ENCODE measurements at regions not wholly inside any gene's neighbourhood (a gene's known extent, or its start where the extent isn't known, plus 50 kb on each side); places are given as distances from the start of the nearest gene placed in this dataset.

DNA sequence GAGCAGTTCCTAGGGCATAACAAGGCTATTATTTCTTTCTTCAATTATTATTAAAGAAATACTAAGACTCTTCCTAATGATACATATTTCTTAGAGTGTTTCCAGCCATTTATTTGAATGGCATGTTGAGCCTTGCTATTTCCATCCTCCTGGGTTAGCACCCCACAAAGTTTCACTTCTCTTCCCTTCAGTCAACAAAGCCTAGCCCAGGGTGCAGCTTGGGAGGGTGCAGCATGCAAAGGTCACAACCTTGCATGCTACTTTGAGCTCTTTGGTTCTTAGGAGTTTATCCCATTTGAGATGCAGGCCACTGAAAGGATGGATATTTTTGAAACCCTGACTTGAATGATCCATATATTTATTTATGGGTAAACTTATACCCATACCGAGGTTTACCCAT is 454.4 kb upstream of the MEIS1 start:
- no peak overlapping the region for H3K4me3 ChIP-seq (replicated peaks in 1 of 3; ENCODE audit: insufficient read depth in 1 of 3, low read depth in 2 of 3, low read length in 3 of 3)
- POLR2A ChIA-PET: no interaction called here
- H3K79me2 ChIP-seq (ENCODE audit: insufficient read depth, low read length): no peaks in the 10 kb centered on the region
- H4K20me1 ChIP-seq (ENCODE audit: insufficient read depth, low read length): no peaks in the 10 kb centered on the region
- TF ChIP-seq, protein P1, sequence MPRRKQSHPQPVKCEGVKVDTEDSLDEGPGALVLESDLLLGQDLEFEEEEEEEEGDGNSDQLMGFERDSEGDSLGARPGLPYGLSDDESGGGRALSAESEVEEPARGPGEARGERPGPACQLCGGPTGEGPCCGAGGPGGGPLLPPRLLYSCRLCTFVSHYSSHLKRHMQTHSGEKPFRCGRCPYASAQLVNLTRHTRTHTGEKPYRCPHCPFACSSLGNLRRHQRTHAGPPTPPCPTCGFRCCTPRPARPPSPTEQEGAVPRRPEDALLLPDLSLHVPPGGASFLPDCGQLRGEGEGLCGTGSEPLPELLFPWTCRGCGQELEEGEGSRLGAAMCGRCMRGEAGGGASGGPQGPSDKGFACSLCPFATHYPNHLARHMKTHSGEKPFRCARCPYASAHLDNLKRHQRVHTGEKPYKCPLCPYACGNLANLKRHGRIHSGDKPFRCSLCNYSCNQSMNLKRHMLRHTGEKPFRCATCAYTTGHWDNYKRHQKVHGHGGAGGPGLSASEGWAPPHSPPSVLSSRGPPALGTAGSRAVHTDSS (CRISPR knock-in tag; conservative IDR thresholded peaks at IDR 0.05): no peak
- TF ChIP-seq ISL2 (CRISPR knock-in tag; IDR thresholded peaks at IDR 0.05) (no peak), ZNF136 (CRISPR knock-in tag; IDR thresholded peaks at IDR 0.05; ENCODE audit: low read depth) (no peak)
- TF ChIP-seq, protein P2, sequence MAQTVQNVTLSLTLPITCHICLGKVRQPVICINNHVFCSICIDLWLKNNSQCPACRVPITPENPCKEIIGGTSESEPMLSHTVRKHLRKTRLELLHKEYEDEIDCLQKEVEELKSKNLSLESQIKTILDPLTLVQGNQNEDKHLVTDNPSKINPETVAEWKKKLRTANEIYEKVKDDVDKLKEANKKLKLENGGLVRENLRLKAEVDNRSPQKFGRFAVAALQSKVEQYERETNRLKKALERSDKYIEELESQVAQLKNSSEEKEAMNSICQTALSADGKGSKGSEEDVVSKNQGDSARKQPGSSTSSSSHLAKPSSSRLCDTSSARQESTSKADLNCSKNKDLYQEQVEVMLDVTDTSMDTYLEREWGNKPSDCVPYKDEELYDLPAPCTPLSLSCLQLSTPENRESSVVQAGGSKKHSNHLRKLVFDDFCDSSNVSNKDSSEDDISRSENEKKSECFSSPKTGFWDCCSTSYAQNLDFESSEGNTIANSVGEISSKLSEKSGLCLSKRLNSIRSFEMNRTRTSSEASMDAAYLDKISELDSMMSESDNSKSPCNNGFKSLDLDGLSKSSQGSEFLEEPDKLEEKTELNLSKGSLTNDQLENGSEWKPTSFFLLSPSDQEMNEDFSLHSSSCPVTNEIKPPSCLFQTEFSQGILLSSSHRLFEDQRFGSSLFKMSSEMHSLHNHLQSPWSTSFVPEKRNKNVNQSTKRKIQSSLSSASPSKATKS (CRISPR knock-in tag; IDR thresholded peaks at IDR 0.05): no peak
- CTCF ChIA-PET (ENCODE audit: low intra/inter-chr PET ratio, low total read pairs): no interaction called here
- FAIRE-seq: no peak
- no peak overlapping the region for H3K27ac ChIP-seq (ENCODE audit: extremely low read length, insufficient read depth, low read length)
- H3K9ac ChIP-seq (ENCODE audit: insufficient read depth, low read depth, low read length): no peak overlapping the region
- DNase-seq (ENCODE audit: low spot score): no peak
- 0% methylated on average over 1 of the region's 1 CpG for WGBS (ENCODE audit: low lambda C conversion rate)
- no peaks in the 10 kb centered on the region for H3K27me3 ChIP-seq (ENCODE audit: control insufficient read depth in 1 of 2, insufficient read depth in 2 of 2, low read length in 2 of 2)
- peaks cover 7% of the 10 kb centered on the region; the same call in 1 of the 2 replicates for H3K9me3 ChIP-seq (ENCODE audit: low read length)
- no peaks in the 10 kb centered on the region for H3K36me3 ChIP-seq (replicated peaks in 1 of 2; ENCODE audit: control insufficient read depth in 1 of 2, insufficient read depth in 2 of 2, low read length in 2 of 2)
- H3K4me2 ChIP-seq (ENCODE audit: low read depth, low read length): no peak overlapping the region
- no TSS peak for BruUV-seq (replicated peaks)
- ATAC-seq: no peak
- intact Hi-C loops (cut with micrococcal nuclease; ENCODE audit: unreplicated experiment): no loop called here
- in situ Hi-C loops (cut with HindIII; ENCODE audit: extremely low pct_ligation_motif_present, low pct_unique_long_range_greater_than_20kb): no loop called here
- no peaks in the 10 kb centered on the region for H3K4me1 ChIP-seq (ENCODE audit: insufficient read depth, low read length)
- H2AFZ ChIP-seq (ENCODE audit: low read length): no peak overlapping the region

DNA sequence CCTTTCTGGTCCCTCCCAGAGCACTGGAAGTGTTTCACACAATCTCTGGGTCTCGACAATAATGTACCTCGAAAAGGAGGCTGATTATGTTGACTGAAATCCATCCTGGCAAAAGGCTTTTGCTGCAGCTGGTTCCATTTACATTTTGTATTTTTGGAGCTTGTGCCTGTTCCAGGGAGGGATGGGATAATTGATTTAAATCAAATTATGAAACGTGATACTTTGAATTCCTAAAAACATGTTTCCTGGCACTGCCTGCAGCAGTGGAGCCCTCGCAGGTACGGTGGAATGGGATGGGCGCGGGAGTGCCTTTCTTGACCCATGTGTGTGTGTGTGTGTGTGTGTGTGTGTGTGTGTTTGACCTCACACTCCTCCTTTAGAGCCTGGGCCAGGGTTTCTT is 455.5 kb upstream of the MEIS1 start:
- no TSS peak for BruUV-seq (replicated peaks)
- H4K20me1 ChIP-seq (ENCODE audit: insufficient read depth, low read length): no peaks in the 10 kb centered on the region
- no peak for FAIRE-seq
- H2AFZ ChIP-seq (ENCODE audit: low read length): no peak overlapping the region
- no peaks in the 10 kb centered on the region for H3K36me3 ChIP-seq (replicated peaks in 1 of 2; ENCODE audit: control insufficient read depth in 1 of 2, insufficient read depth in 2 of 2, low read length in 2 of 2)
- no peaks in the 10 kb centered on the region for H3K27me3 ChIP-seq (ENCODE audit: control insufficient read depth in 1 of 2, insufficient read depth in 2 of 2, low read length in 2 of 2)
- POLR2A ChIA-PET: no interaction called here
- no peak for ATAC-seq
- H3K27ac ChIP-seq (ENCODE audit: extremely low read length, insufficient read depth, low read length): no peak overlapping the region
- no peaks in the 10 kb centered on the region for H3K4me1 ChIP-seq (ENCODE audit: insufficient read depth, low read length)
- 45% methylated on average over 7 of the region's 7 CpGs for WGBS (ENCODE audit: low lambda C conversion rate)
- in situ Hi-C loops (cut with HindIII; ENCODE audit: extremely low pct_ligation_motif_present, low pct_unique_long_range_greater_than_20kb) (no loop called here), intact Hi-C loops (cut with micrococcal nuclease; ENCODE audit: unreplicated experiment) (no loop called here)
- CTCF ChIA-PET (ENCODE audit: low intra/inter-chr PET ratio, low total read pairs): no interaction called here
- peaks cover 7% of the 10 kb centered on the region; the same call in 1 of the 2 replicates for H3K9me3 ChIP-seq (ENCODE audit: low read length)
- no peak for DNase-seq (ENCODE audit: low spot score)
- no peak overlapping the region for H3K9ac ChIP-seq (ENCODE audit: insufficient read depth, low read depth, low read length)
- H3K4me2 ChIP-seq (ENCODE audit: low read depth, low read length): no peak overlapping the region
- H3K79me2 ChIP-seq (ENCODE audit: insufficient read depth, low read length): no peaks in the 10 kb centered on the region
- H3K4me3 ChIP-seq (replicated peaks in 1 of 3; ENCODE audit: insufficient read depth in 1 of 3, low read depth in 2 of 3, low read length in 3 of 3): no peak overlapping the region
- TF ChIP-seq FIP1L1 (IDR thresholded peaks at IDR 0.05; ENCODE audit: borderline replicate concordance, insufficient read depth, low read depth, low read length) (no peak), ZSCAN9 (CRISPR knock-in tag; IDR thresholded peaks at IDR 0.05; ENCODE audit: borderline replicate concordance) (no peak), BHLHE40 (IDR thresholded peaks at IDR 0.05; ENCODE audit: low read length) (no peak), MLLT10 (CRISPR knock-in tag; IDR thresholded peaks at IDR 0.05) (no peak), FOXP1 (IDR thresholded peaks at IDR 0.05) (no peak), FOXP1 (CRISPR knock-in tag; IDR thresholded peaks at IDR 0.05) (no peak), HOXD1 (CRISPR knock-in tag; IDR thresholded peaks at IDR 0.05) (no peak), HOXA7 (CRISPR knock-in tag; IDR thresholded peaks at IDR 0.05) (no peak)
